Upper lobe of right lung (tissue), 1 donor: ENCODE measurements at regions not wholly inside any gene's neighbourhood (a gene's known extent, or its start where the extent isn't known, plus 50 kb on each side); places are given as distances from the start of the nearest gene placed in this dataset.
"Not testable (repeated sequence)": the region's sequence is repeated elsewhere in the genome, so short reads cannot be mapped to it uniquely, and the experiment has no call there.

Experiments used
- ATAC-seq: fragments of 200-7000 bp; cut with Tn5 transposase; one replicate; pipeline ENCODE4 v1.9.1; 2020; ENCODE audit warnings: mild to moderate bottlenecking, moderate library complexity
- DNase-seq: peaks from one replicate; pipeline ENCODE4 v3.0.0-alpha.2; 2020
- H3K27ac ChIP-seq: fragments of 200-600 bp; one replicate; pipeline ENCODE4 v1.8.0; 2022
- H3K27me3 ChIP-seq: fragments of 200-600 bp; one replicate; pipeline ENCODE4 v1.8.0; 2022; ENCODE audit warnings: mild to moderate bottlenecking
- H3K36me3 ChIP-seq: fragments of 200-600 bp; one replicate; pipeline ENCODE4 v1.8.0; 2022
- H3K4me1 ChIP-seq: fragments of 200-600 bp; one replicate; pipeline ENCODE4 v1.8.0; 2022
- H3K4me3 ChIP-seq: fragments of 200-600 bp; one replicate; pipeline ENCODE4 v1.8.0; 2022; ENCODE audit warnings: mild to moderate bottlenecking
- H3K9me3 ChIP-seq: fragments of 200-600 bp; one replicate; pipeline ENCODE4 v1.8.0; 2022
- intact Hi-C: fragments of 100-400 bp; cut with DNase I; formaldehyde crosslinking; loops from one replicate; pipeline ENCODE4 v1.11.0; 2022
- TF ChIP-seq, protein P1 (sequence below): fragments of 200-600 bp; IDR thresholded peaks from one replicate; pipeline ENCODE4 v1.8.0; 2022; ENCODE audit warnings: antibody characterized with exemption
- donor health status: DM: no; HTN: yes; CAD: no; lungs with severe emphysema.

DNA sequence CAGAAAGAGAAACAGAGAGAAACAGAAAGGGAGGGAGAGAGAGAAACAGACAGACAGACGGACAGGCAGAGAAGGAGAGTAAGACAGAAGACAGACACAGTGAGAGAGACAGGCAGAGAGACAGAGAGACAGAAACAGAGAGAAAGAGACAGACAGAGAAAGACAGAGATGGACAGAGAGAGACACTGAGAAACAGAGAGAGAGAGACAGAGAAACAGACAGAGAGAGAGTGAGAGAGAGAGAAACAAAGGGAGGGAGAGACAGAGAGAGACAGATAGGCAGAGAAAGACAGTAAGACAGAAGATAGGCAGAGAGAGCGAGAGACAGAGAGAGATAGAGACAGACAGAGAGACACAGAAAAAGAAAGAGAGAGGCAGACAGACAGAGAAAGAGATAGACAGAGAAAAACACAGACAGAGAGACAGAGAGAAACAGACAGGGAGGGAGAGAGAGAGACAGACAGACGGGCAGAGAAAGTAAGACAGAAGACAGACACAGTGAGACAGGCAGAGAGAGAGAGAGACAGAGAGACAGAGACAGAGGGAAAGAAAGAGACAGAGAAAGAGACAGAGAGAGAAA lies 753.4 kb upstream of the DEFB115 start:
- DNase-seq, result no peak
- Histone ChIP-seq H3K27ac (no peak overlapping the region), H3K4me3 (no peak overlapping the region), H3K4me1 (no peaks in the 10 kb centered on the region), H3K9me3 (no peaks in the 10 kb centered on the region), H3K36me3 (no peaks in the 10 kb centered on the region), H3K27me3 (no peaks in the 10 kb centered on the region)
- TF ChIP-seq, protein P1, sequence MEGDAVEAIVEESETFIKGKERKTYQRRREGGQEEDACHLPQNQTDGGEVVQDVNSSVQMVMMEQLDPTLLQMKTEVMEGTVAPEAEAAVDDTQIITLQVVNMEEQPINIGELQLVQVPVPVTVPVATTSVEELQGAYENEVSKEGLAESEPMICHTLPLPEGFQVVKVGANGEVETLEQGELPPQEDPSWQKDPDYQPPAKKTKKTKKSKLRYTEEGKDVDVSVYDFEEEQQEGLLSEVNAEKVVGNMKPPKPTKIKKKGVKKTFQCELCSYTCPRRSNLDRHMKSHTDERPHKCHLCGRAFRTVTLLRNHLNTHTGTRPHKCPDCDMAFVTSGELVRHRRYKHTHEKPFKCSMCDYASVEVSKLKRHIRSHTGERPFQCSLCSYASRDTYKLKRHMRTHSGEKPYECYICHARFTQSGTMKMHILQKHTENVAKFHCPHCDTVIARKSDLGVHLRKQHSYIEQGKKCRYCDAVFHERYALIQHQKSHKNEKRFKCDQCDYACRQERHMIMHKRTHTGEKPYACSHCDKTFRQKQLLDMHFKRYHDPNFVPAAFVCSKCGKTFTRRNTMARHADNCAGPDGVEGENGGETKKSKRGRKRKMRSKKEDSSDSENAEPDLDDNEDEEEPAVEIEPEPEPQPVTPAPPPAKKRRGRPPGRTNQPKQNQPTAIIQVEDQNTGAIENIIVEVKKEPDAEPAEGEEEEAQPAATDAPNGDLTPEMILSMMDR, result no peak
- intact Hi-C loops, result no loop called here
- ATAC-seq, result no peak

DNA sequence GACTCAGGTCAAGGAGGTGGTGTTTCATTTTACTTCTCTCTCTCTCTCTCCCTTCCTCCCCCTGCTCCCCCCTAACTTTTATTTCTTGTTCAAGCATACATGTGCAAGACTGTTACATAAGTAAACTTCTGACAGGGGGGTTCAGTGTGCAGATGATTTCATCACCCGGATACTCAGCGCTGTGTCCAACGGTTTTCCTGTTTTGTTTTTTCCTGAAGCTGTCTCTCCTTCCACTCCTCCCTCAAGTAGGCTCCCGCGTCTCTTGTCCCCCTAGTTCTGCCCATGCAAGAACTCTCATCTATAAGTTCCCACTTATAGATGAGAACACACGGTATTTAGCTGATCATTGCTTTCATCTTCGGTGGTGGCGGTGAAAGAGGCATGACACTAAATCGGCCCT lies 751.9 kb upstream of the DEFB115 start:
- Histone ChIP-seq H3K27ac (no peak overlapping the region), H3K27me3 (no peaks in the 10 kb centered on the region), H3K36me3 (no peaks in the 10 kb centered on the region), H3K9me3 (no peaks in the 10 kb centered on the region), H3K4me3 (no peak overlapping the region), H3K4me1 (no peaks in the 10 kb centered on the region)
- intact Hi-C loops, result no loop called here
- DNase-seq (no peak), ATAC-seq (no peak)
- TF ChIP-seq, protein P1, result no peak

DNA sequence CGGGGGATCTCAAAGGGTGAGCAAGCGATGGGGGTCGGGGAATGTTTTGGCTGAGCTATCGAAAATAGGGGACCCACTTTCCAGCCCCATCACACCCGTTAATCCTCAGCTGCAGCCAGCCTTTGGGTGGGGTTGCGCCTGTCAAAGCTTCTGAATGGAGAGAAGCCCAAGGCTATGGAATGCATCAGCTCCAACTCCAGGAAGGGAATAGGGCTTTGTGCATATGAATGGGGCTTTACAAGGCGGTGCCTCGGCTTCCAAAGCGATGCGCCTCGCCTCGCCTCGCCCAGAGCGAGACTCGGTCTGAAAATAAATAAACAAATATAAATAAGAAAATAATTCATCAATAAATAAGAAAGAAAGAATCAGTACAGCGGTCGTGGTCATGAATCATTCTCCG lies 751.4 kb upstream of the DEFB115 start:
- Histone ChIP-seq H3K27me3 (no peaks in the 10 kb centered on the region), H3K36me3 (no peaks in the 10 kb centered on the region), H3K27ac (no peak overlapping the region), H3K4me3 (no peak overlapping the region), H3K9me3 (no peaks in the 10 kb centered on the region), H3K4me1 (no peaks in the 10 kb centered on the region)
- ATAC-seq (no peak), DNase-seq (no peak)
- TF ChIP-seq, protein P1, result no peak
- intact Hi-C loops, result no loop called here

DNA sequence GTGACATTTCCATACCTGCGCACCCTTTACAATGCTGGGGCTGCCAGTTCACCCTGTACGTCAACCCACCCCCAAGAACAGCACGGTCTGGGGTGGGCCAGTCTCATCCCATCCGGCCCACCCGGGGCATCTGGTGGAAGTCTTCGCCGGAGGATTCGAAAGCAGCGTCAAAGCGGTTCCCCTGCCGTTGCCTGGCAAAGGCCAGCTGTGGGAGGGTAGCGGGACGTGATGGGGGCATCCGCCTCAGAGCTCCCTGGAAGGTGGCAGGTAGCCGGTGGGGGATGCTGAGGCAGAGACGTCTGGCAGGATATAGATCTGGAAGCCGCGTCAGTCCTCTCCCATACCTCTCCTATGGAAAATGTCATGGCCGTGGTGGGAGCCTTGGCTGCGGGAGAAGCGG lies 749.1 kb upstream of the DEFB115 start:
- intact Hi-C loops, DNase-seq, H3K4me1 ChIP-seq: not testable (repeated sequence)

DNA sequence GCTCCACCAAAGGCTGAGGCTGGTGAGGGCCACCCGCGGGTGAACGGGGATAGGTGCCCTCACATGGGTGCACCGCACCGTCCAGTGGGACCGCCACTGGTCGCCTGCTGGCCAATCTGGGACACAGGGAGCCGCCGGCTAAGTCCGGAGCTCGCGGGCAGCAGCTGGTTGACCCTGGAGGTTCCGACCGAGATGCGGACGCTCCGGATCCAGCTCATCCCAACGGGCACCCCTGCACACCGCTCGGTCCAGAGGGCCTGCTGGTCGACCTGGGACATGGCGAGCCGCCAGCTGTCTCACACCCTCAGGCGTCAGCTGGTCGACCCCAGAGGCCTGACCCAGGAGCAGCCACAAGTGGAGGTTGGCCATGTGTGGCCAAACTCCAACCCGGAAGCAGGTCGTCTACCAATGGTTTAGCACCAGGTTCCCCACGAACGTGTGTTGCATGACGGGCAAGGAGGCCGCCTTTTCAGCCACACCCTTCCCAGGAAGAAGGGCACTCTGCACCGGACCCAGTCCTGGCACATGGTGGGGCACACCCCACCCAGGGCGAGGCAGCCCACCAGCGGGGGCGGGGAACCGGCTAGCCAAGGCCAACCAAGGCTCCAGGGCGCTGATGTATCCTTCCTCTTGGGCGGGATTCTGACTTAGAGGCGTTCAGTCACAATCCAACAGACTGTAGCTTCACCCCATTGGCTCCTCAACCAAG lies 746.0 kb upstream of the DEFB115 start:
- H3K4me1 ChIP-seq, result no peaks in the 10 kb centered on the region
- H3K27ac ChIP-seq, result no peak overlapping the region
- H3K9me3 ChIP-seq, result no peaks in the 10 kb centered on the region
- no peaks in the 10 kb centered on the region for H3K36me3 ChIP-seq
- DNase-seq, result no peak
- intact Hi-C loops, result no loop called here
- H3K4me3 ChIP-seq, result no peak overlapping the region
- no peaks in the 10 kb centered on the region for H3K27me3 ChIP-seq
- peak; percentile 50 for ATAC-seq
- TF ChIP-seq, protein P1, result no peak

More for the DNA sequence above, 749.1 kb upstream of the DEFB115 start:
- not testable (repeated sequence) for H3K36me3 ChIP-seq, ATAC-seq, H3K27ac ChIP-seq, H3K9me3 ChIP-seq, H3K4me3 ChIP-seq, H3K27me3 ChIP-seq

DNA sequence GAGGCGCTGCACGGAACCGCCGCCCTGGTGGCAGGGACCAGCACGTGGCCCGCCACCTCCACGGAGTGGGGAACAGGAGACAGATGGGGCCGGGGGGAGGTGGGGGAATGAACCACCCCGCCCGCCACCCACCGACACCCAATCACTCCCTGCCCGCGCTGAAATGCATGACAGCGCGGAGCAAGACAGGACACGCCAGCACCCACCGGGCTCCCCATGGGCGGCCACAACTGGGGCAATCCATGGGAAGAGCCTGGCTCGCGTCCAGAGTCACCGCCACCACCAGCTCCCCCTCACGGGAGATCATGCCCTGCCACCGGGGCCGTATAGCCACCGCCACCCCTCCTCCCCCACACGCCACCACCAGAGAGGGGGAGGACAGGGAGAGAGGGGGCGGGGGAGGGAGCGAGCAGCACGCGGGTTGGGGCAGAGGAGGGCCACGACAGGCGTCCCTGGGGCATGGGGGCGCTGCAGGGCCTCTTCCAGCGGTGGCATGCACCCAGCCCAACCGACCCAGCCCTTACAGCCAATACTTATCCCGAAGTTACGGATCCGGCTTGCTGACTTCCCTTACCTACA lies 744.3 kb upstream of the DEFB115 start:
- no peak overlapping the region for H3K4me3 ChIP-seq
- H3K36me3 ChIP-seq, result no peaks in the 10 kb centered on the region
- DNase-seq, result no peak
- no peaks in the 10 kb centered on the region for H3K9me3 ChIP-seq
- H3K27ac ChIP-seq, result no peak overlapping the region
- TF ChIP-seq, protein P1, result no peak
- intact Hi-C loops, result no loop called here
- peak; percentile 42 for ATAC-seq
- no peaks in the 10 kb centered on the region for H3K4me1 ChIP-seq
- no peaks in the 10 kb centered on the region for H3K27me3 ChIP-seq

DNA sequence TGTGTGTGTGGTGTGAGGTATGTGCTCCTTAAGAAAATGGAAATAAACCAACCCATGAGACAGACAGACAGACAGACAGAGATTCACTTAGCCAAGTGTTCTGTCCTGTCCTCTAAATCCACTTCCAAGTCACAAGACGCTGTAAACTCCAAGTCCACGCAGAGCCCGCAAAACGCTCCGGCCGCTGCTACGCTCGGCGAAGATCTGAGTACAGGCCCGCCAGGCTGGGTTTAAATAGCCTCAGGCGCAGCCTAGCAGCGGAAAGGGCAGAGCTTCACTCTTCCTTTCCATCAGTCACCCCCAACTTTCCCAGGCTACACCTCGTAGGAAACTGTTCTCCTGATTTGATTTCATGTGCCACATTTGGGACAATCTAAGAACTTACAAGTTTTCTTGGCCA lies 741.5 kb upstream of the DEFB115 start:
- H3K36me3 ChIP-seq, ATAC-seq, H3K27ac ChIP-seq, intact Hi-C loops, H3K9me3 ChIP-seq, H3K4me1 ChIP-seq, DNase-seq, H3K27me3 ChIP-seq, H3K4me3 ChIP-seq: not testable (repeated sequence)

DNA sequence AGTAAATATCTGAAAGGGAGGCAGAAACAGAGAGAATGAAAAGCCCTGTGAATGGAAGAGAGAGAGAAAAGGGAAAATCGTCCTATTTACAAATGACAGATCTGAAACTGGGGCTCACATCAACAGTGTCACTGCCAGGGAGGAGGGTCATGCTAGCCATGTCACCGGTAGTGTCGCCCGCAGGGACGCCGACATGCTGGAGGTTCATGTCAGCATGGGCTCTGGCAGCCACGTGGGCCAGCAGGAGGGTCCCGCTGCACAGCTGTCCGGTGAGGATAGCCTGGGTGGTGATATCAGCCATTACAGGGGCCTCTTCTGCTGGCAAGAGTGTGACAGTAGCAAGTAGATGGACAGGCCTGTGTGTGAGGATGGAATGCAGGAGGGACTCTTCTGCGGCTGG lies 738.6 kb upstream of the DEFB115 start:
- H3K27me3 ChIP-seq, H3K36me3 ChIP-seq, H3K4me1 ChIP-seq, intact Hi-C loops, H3K27ac ChIP-seq, DNase-seq, ATAC-seq, H3K4me3 ChIP-seq, H3K9me3 ChIP-seq: not testable (repeated sequence)
